Karpas-422 (cell line): ENCODE measurements at regions not wholly inside any gene's neighbourhood (a gene's known extent, or its start where the extent isn't known, plus 50 kb on each side); places are given as distances from the start of the nearest gene placed in this dataset.
"Not testable (repeated sequence)": the region's sequence is repeated elsewhere in the genome, so short reads cannot be mapped to it uniquely, and the experiment has no call there.

ENCODE experiments used
- DNase-seq: peaks from one replicate; pipeline ENCODE4 v3.0.0-alpha.2; 2015
- H2AFZ ChIP-seq: fragments of 200-600 bp; sonication (generic); 2 replicates; pipeline ENCODE4 v1.6.1; 2014; ENCODE audit warnings: antibody characterized with exemption, low read length, mixed read lengths
- H3K27ac ChIP-seq: fragments of 200-600 bp; sonication (generic); 2 replicates; pipeline ENCODE4 v1.5.1; 2014; ENCODE audit warnings: mild to moderate bottlenecking, low read length, moderate library complexity
- H3K27me3 ChIP-seq: fragments of 200-600 bp; sonication (generic); 2 replicates; pipeline ENCODE4 v1.6.1; 2014; ENCODE audit warnings: low read length, mixed read lengths
- H3K36me3 ChIP-seq: fragments of 200-600 bp; sonication (generic); 2 replicates; pipeline ENCODE4 v1.6.1; 2014; ENCODE audit warnings: low read length, mixed read lengths; ENCODE audit not compliant: insufficient read depth
- H3K4me1 ChIP-seq: fragments of 200-600 bp; sonication (generic); 2 replicates; pipeline ENCODE4 v1.6.1; 2014; ENCODE audit warnings: mild to moderate bottlenecking, low read length, mixed read lengths
- H3K4me2 ChIP-seq: fragments of 200-600 bp; sonication (generic); 2 replicates; pipeline ENCODE4 v1.6.1; 2014; ENCODE audit warnings: low read length, low read depth, mild to moderate bottlenecking; ENCODE audit not compliant: poor library complexity, severe bottlenecking
- H3K4me3 ChIP-seq: fragments of 200-600 bp; sonication (generic); 2 replicates; pipeline ENCODE4 v1.5.1; 2014; ENCODE audit warnings: mild to moderate bottlenecking, antibody characterized with exemption, low read length, mixed read lengths
- H3K79me2 ChIP-seq: fragments of 200-600 bp; sonication (generic); 2 replicates; pipeline ENCODE4 v1.6.1; 2014; ENCODE audit warnings: mild to moderate bottlenecking, low read length, mixed read lengths
- H3K9ac ChIP-seq: fragments of 200-600 bp; sonication (generic); 2 replicates; pipeline ENCODE4 v1.6.0; 2014; ENCODE audit warnings: low read length
- H3K9me2 ChIP-seq: fragments of 200-600 bp; sonication (generic), shearing (Covaris generic); replicated peaks from 2 replicates; pipeline ENCODE4 v1.6.0; 2014; ENCODE audit warnings: mild to moderate bottlenecking, low read length, moderate library complexity; ENCODE audit not compliant: insufficient read depth
- H3K9me3 ChIP-seq: fragments of 300-700, 200-600 bp; sonication (generic); 2 replicates; pipeline ENCODE4 v1.6.1; 2014; ENCODE audit warnings: low read length, mixed read lengths
- H4K20me1 ChIP-seq: fragments of 200-600 bp; sonication (generic); 2 replicates; pipeline ENCODE4 v1.6.1; 2014; ENCODE audit warnings: mild to moderate bottlenecking, antibody characterized with exemption, low read length, low read depth; ENCODE audit not compliant: insufficient read depth

- Histone ChIP-seq H3K4me2 (no peak overlapping the region), H2AFZ (no peak overlapping the region), H3K36me3 (no peaks in the 10 kb centered on the region), H3K4me1 (peaks cover 5% of the 10 kb centered on the region), H3K9ac (no peak overlapping the region), H4K20me1 (no peaks in the 10 kb centered on the region), H3K9me2 (no peaks in the 10 kb centered on the region), H3K9me3 (no peaks in the 10 kb centered on the region), H3K27ac (no peak overlapping the region), H3K27me3 (no peaks in the 10 kb centered on the region), H3K4me3 (no peak overlapping the region), H3K79me2 (no peaks in the 10 kb centered on the region)
- no peak for DNase-seq
Measured at GRCh38 chr4:188435381-188435780, 296.1 kb downstream of the TRIML1 start.

- H3K4me2 ChIP-seq = no peak overlapping the region
- H3K4me1 ChIP-seq = no peaks in the 10 kb centered on the region
- no peaks in the 10 kb centered on the region for H3K9me3 ChIP-seq
- H3K9me2 ChIP-seq = no peaks in the 10 kb centered on the region
- no peak overlapping the region for H3K4me3 ChIP-seq
- H3K79me2 ChIP-seq = no peaks in the 10 kb centered on the region
- H3K27me3 ChIP-seq = no peaks in the 10 kb centered on the region
- H2AFZ ChIP-seq = no peak overlapping the region
- no peaks in the 10 kb centered on the region for H3K36me3 ChIP-seq
- DNase-seq = no peak
- no peak overlapping the region for H3K9ac ChIP-seq
- H4K20me1 ChIP-seq = no peaks in the 10 kb centered on the region
- H3K27ac ChIP-seq = no peak overlapping the region
Measured at GRCh38 chr4:188437535-188437934, 298.3 kb downstream of the TRIML1 start.

GRCh38 chr4:188438391-188438824 is 299.2 kb downstream of the TRIML1 start:
- H3K9ac ChIP-seq, H4K20me1 ChIP-seq, DNase-seq, H3K4me1 ChIP-seq, H3K79me2 ChIP-seq, H3K27ac ChIP-seq, H3K9me2 ChIP-seq, H3K4me3 ChIP-seq, H2AFZ ChIP-seq, H3K9me3 ChIP-seq, H3K27me3 ChIP-seq, H3K4me2 ChIP-seq, H3K36me3 ChIP-seq: not testable (repeated sequence)

- Histone ChIP-seq H3K4me2 (no peak overlapping the region), H2AFZ (no peak overlapping the region), H3K36me3 (no peaks in the 10 kb centered on the region)
Measured at GRCh38 chr4:188439641-188440311, 300.5 kb downstream of the TRIML1 start.

GRCh38 chr4:188444500-188444899 is 305.3 kb downstream of the TRIML1 start:
- H3K9ac ChIP-seq = no peak overlapping the region
- H3K4me2 ChIP-seq = no peak overlapping the region

More at GRCh38 chr4:188439641-188440311, 300.5 kb downstream of the TRIML1 start:
- H3K4me3 ChIP-seq = no peak overlapping the region
- H4K20me1 ChIP-seq = no peaks in the 10 kb centered on the region
- no peaks in the 10 kb centered on the region for H3K9me2 ChIP-seq
- no peaks in the 10 kb centered on the region for H3K9me3 ChIP-seq
- DNase-seq = no peak
- H3K4me1 ChIP-seq = no peaks in the 10 kb centered on the region
- H3K9ac ChIP-seq = no peak overlapping the region
- no peaks in the 10 kb centered on the region for H3K27me3 ChIP-seq
- H3K79me2 ChIP-seq = no peaks in the 10 kb centered on the region
- no peak overlapping the region for H3K27ac ChIP-seq

GRCh38 chr4:188448996-188449395 is 309.8 kb downstream of the TRIML1 start:
- not testable (repeated sequence) for H3K9me2 ChIP-seq, H3K9me3 ChIP-seq, H3K4me1 ChIP-seq, H3K27me3 ChIP-seq, H3K4me2 ChIP-seq, H3K9ac ChIP-seq, H3K4me3 ChIP-seq, H2AFZ ChIP-seq, DNase-seq, H4K20me1 ChIP-seq, H3K27ac ChIP-seq, H3K79me2 ChIP-seq, H3K36me3 ChIP-seq

More at GRCh38 chr4:188444500-188444899, 305.3 kb downstream of the TRIML1 start:
- Histone ChIP-seq H3K27ac (no peak overlapping the region), H2AFZ (no peak overlapping the region), H3K79me2 (no peaks in the 10 kb centered on the region), H3K4me1 (no peaks in the 10 kb centered on the region), H4K20me1 (no peaks in the 10 kb centered on the region), H3K36me3 (no peaks in the 10 kb centered on the region), H3K27me3 (no peaks in the 10 kb centered on the region), H3K4me3 (no peak overlapping the region), H3K9me2 (no peaks in the 10 kb centered on the region), H3K9me3 (no peaks in the 10 kb centered on the region)
- no peak for DNase-seq

- no peaks in the 10 kb centered on the region for H3K79me2 ChIP-seq
- H3K9me3 ChIP-seq = no peaks in the 10 kb centered on the region
- no peak overlapping the region for H2AFZ ChIP-seq
- H4K20me1 ChIP-seq = no peaks in the 10 kb centered on the region
- H3K4me1 ChIP-seq = no peaks in the 10 kb centered on the region
- H3K9me2 ChIP-seq = no peaks in the 10 kb centered on the region
- no peak overlapping the region for H3K9ac ChIP-seq
- DNase-seq = no peak
- H3K4me2 ChIP-seq = no peak overlapping the region
- H3K27me3 ChIP-seq = no peaks in the 10 kb centered on the region
- no peak overlapping the region for H3K4me3 ChIP-seq
- H3K36me3 ChIP-seq = no peaks in the 10 kb centered on the region
- H3K27ac ChIP-seq = no peak overlapping the region
Measured at GRCh38 chr4:188450571-188450970, 311.3 kb downstream of the TRIML1 start.

GRCh38 chr4:188452097-188452496 is 312.9 kb downstream of the TRIML1 start:
- Histone ChIP-seq H3K27ac (no peak overlapping the region), H3K9ac (no peak overlapping the region), H3K4me1 (no peaks in the 10 kb centered on the region), H3K4me3 (no peak overlapping the region), H2AFZ (no peak overlapping the region), H3K36me3 (no peaks in the 10 kb centered on the region), H3K9me2 (no peaks in the 10 kb centered on the region), H3K27me3 (no peaks in the 10 kb centered on the region), H4K20me1 (no peaks in the 10 kb centered on the region), H3K4me2 (no peak overlapping the region), H3K79me2 (no peaks in the 10 kb centered on the region), H3K9me3 (no peaks in the 10 kb centered on the region)
- no peak for DNase-seq
